Stimulated activated CD4-positive, alpha-beta T cell treated with anti-CD3 and anti-CD28 coated beads, Interleukin-1b, Interleukin-23, amount 100 ng/mL, for 48 hours (primary cell): ENCODE measurements at regions not wholly inside any gene's neighbourhood (a gene's known extent, or its start where the extent isn't known, plus 50 kb on each side); places are given as distances from the start of the nearest gene placed in this dataset.
A peak's percentile ranks its signal among the peaks of the same experiment; 100 is the strongest.
"Not testable (repeated sequence)": the region's sequence is repeated elsewhere in the genome, so short reads cannot be mapped to it uniquely, and the experiment has no call there.

ENCODE experiments used
- DNase-seq: peaks from one replicate; pipeline ENCODE4 v3.0.0-alpha.2; 2020

- no peak for DNase-seq
Measured at GRCh38 chr3:66552846-66553245, 52.0 kb upstream of the LRIG1 start.

- DNase-seq: no peak
Measured at GRCh38 chr3:66553441-66554113, 52.8 kb upstream of the LRIG1 start.

- no peak for DNase-seq
Measured at GRCh38 chr3:66554178-66554577, 53.4 kb upstream of the LRIG1 start.

- DNase-seq: no peak
Measured at GRCh38 chr3:66555214-66555844, 54.5 kb upstream of the LRIG1 start.

GRCh38 chr3:66557170-66557569 is 56.3 kb upstream of the LRIG1 start:
- no peak for DNase-seq

DNA sequence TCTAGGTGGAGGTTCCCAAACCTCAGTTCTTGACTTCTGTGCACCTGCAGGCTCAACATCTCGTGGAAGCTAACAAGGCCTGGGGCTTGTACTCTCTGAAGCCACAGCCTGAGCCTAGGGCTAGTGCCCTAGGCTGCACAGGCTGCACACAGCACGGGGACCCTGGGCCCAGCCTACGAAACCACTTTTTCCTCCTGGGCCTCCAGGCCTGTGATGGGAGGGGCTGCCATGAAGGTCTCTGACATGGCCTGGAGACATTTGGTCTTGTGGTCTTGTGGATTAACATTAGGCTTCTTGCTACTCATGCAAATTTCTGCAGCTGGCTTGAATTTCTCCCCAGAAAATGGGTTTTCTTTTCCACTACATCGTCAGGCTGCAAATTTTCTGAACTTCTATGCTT is 59.1 kb upstream of the LRIG1 start:
- not testable (repeated sequence) for DNase-seq

DNA sequence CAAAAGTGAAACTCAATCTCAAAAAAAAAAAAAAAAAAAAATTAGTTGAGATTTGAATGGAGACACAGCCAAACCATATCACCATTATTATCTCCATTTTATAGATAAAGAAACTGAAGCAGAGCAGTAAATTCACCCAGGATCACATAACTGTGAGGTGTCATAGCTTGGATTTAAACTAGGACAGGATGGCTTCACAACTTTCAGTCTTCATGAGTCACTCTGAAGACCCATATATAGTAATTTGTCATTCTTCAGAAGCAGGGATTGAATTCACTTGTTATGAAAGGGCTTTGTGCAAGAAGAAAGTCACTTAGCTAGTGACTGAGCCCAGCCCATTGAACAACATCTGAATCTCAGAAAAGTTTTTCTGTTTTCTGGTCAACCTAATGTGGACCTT is 60.5 kb upstream of the LRIG1 start:
- DNase-seq: no peak

DNA sequence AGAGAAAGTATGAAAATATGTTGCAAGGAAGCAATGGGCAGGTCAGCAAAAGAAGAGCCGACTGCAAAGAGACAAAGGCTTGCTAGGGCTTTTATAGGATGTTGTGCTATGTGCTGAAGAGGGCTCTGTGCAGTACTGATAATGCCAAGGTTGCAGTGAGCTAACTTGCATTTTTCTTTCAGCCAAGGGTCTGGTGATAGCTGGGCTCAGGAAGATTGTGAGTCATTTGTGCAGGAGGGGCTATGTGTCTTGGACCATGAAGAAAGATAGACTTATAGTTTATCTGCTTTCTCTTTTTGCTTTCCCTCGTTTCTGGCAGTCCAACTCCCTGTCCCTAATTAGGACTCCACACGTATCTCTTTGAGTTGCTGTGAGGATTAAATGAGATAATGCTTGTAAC is 64.5 kb upstream of the LRIG1 start:
- DNase-seq: no peak

GRCh38 chr3:66567077-66567476 is 66.3 kb upstream of the LRIG1 start:
- no peak for DNase-seq

DNA sequence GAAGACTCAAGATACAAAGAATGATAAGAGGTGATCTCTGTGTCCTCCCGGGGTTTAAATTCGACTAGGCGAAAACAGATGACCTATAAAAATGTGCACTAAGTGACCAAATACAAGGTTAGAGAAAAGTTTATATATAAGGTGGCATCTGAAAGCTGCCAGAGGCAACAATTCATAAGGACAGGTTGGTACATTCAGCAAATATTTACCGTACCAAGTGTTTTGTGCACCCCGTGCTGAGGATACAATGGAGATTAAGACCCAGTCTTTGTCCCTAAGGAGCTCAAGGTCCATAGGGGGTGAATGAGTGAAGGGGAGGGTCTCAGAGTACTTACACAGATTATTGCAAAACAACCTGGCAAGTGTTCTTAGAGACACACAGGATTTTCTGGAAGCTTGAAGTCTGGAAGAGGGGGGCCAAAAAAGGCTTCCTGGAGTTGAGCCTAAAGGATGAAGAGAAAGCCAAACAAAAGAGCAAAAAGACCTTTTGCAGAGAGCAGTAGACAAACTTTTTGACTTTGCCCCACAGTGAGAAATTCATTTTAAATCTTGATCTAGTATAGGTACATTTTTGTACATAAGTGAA is 71.4 kb upstream of the LRIG1 start:
- DNase-seq: no peak

DNA sequence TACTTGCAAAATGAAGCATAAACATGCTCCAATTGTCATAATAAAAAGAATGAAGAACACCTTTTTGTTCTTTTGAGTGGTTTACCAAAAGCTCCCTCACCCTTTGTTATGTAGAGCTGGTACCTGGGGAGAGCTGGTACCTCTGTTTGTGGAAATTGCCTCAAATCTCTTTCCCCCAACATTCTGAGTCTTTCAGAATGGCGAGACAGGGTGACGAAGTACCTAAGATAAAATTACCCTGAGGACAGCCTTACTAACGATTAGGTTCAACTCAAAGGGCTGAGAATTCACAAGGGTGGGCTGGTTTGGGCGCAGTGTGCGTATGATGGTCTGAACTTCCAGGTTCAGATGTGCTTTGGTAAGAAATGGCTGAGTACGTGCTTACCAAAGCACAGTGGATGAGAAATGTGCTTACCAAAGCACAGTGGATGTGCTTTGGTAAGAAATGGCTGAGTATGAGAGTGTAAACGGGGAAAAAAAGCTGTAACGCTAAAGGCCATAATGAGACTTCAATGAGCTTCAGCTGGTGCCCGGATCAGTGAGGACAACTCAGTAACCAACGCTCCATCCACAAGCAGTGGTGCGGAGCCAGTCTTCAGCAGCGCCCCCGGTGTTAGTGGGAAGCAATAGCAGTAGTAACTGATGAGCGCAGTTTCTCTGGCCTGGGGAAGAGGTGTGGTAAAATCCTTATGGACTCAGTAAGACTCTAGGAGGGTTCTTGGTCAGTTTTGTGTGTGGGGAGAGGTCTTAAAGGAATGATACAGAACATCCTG is 72.3 kb upstream of the LRIG1 start:
- DNase-seq: peak; percentile 3

- no peak for DNase-seq
Measured at GRCh38 chr3:66574091-66574490, 73.3 kb upstream of the LRIG1 start.

DNA sequence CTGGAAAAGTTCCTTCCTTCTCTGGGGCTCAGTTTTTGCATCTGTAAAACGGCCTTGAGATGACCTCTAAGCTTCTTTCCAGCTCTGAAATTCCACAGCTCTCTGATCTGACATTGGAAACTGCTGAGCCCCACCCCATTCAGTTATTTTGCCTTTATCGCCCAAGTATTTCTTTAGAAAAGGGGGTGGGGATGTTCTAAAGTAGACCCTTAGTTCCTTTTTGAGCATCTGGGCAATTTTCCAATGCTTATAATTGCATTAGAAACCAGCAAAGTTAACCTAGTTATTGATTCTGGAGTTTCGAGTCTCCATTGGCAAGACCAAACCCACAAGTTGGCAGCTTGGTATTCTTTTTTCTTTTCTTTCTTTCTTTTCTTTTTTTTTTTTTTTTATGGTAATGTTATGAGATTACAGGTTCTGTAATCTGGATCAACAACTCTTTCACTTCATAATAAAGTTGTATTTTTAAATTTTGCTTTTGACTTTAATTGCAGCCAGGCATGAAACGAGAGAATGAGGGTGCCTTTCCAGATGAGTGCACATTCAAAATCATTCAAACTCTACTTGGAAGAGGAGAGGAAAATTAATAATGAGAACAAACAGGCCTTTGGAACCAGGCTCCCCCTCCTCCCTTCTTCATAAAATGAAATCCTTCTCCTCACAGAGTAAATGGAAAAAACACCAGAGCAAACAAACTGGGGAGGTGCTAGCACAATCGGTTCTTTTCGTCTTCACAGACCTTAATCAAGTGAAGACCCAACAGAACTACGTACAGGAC is 76.8 kb upstream of the LRIG1 start:
- no peak for DNase-seq

GRCh38 chr3:66581256-66581655 is 80.4 kb upstream of the LRIG1 start:
- DNase-seq: no peak

DNA sequence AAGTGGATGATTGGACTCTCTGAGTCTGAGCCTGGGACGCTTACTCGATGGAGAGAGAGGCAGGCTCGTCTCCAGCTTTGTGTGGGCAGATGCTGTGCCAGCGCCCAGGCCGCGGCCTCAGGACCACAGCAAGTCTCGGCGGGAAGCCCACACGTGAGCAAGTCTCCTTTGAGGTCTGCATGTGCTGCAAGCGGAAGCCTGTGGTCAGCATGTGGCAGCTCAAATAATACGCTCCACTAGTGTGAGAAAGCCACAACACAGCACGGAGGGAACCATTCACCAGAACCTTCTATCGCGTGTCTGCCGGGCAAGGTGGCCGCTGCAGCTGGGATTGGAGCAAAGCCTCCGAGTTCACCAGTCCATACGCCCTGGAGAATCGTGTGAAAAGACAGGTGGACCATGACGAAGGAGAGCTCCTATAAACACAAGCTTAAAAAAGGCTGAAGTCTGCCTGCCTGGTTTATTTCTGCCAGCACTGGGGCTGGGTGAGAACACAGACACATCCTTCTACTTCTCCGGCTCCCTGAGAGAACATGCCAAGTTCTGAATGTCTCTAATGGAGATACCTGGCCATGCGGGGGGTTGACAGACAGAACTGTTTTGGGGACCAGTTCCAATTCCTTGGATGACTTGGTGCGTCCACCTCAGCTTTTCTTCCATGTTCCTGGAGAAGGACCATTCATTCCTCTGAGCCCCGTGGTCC is 82.0 kb upstream of the LRIG1 start:
- peak; percentile 28 for DNase-seq

DNA sequence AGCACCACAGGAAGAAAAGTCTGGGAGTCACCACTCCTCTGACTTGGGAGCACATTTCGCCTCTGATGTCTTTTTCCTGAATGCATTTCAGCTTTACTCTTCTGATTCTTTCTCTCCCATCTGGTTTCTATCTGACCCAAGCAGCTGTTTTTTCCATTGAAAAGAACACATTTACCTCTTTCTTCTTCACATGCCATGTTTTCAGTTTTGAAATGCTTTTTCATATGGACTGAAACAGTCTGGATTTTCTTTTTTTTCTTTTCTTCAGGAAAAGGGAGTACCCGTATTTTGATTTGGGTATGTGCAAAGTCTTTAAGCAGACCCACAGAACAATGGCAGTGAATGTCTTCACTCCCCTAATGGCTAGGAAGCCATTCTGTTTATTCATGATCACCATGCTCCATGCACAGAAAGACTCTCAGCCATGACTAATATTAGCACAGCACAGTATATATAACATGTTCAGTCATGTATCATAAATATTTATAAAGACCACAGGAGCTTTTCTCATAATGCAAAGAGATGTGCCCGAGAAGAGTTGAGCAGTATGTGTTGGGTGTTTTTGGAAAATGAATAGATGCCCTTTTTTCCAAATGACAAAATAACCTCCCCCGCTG is 82.7 kb upstream of the LRIG1 start:
- DNase-seq: no peak

GRCh38 chr3:66585520-66586095 is 84.8 kb upstream of the LRIG1 start:
- no peak for DNase-seq

GRCh38 chr3:66586853-66587252 is 86.0 kb upstream of the LRIG1 start:
- DNase-seq: no peak

DNA sequence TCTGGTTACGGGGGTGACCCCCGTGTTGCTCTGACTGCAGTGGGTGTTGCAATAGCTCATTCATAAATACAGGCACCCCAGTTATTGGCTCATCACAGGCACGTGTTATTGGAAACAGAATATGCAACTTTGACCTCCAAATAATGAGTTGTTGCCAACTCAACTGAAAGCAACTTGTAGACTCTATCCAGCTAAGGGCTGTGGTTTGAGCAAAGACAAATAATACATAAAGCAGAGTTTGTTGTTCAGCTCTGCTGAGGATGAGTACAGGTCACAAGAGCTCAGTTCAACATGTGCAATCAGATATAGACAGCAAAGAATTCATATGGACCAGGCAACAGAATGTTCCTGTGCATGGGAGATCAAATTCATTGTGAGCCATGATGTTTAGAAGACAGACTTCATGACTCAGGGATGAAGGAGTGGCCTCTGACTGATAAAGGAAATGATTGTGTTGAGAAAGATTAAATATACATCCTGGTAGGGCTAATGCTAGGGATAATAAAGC is 87.6 kb upstream of the LRIG1 start:
- no peak for DNase-seq

GRCh38 chr3:66592016-66592761 is 91.4 kb upstream of the LRIG1 start:
- no peak for DNase-seq
